HG02970 (cell line): ENCODE measurements at regions not wholly inside any gene's neighbourhood (a gene's known extent, or its start where the extent isn't known, plus 50 kb on each side); places are given as distances from the start of the nearest gene placed in this dataset.

Experiments used
- ATAC-seq: cut with Tn5 transposase; IDR thresholded peaks from one replicate; pipeline ENCODE4 v1.9.1; 2021; ENCODE audit warnings: mild to moderate bottlenecking, moderate library complexity, moderate number of reproducible peaks; ENCODE audit not compliant: unreplicated experiment, low FRiP score

DNA sequence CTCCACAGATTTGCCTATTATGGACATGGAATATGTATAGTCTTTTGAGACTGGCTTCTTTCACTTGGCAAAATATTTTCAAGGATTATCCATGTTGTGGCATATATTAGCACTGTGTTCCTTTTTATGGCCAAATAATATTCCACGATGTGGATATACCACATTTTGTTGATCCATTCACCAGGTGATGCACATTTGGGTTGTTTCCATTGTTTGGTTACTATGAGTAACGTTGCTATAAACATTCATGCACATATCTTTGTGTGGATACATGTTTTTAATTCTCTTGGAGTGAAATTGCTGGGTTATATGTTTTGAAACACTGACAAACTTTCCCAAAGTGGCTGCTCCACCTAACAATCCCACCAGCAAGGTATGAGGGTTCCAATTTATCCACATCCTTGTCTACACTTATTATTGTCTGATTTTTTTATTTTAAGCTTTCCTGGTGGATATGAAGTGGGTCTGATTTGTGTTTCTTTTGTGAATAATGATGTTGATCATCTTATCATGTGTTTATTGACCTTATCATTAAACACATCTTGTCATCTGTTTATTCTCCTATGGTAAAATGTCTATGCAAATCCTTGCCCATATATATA, 116.2 kb upstream of the FRMD6 start:
- no peak for ATAC-seq

DNA sequence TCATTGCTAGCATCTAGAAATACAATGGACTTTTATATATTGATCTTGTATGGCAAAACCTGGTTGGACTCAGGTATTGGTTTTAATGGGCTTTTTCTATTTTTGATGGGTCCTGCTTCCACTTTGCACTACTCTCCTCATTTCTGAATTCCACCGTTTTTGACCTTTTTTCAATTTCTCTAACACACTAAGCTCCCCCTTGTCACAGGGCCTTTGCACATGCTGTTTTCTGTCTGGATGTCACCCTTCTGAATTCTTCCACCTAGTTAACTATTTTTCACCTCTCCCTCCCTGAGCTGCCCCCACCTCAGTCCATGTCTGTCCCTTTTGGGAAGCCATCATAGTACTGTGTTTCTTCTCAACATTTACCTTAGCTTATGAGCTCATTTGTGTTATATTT, 112.7 kb upstream of the FRMD6 start:
- ATAC-seq = no peak

DNA sequence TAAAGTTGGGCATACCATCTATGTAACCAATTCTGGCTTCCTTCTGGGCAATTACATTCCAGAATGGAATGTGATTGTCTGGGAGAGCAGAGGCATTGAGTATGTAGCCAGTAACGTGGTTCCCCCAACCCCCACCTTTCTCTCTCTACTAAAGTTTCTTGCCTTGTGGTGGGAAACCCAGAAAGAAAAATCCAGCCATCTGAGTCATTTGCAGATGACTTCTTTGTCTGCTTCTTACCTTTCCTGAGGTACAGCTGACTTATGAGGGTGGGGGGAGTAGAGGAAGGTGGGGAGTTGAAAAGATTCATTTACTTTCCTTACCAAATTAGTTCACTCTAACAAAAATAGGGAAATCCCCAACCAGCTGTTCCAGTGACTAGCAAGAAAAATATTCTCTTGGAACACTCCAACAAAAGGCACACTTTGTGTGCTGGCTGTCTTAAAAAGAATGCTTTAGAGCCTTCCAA, 112.1 kb upstream of the FRMD6 start:
- ATAC-seq = no peak

DNA sequence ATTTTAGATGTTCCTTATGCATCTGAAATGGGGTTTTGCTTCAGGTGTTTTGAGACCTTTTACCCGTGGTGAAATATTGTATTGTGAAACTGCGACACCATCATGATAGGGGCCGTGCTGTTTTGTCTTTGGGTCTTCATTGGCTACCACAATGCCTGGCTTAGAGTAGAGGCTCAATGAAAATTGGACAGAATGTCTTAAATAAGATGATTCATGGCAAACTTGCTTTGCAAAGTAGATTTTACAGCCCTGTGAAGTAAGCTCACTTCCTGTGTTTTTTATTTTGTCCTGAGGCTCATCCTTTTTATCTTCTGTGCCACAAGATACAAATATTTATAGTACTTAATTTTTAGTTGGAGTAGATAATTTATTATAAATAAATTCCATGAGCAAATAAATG, 111.3 kb upstream of the FRMD6 start:
- ATAC-seq = no peak

DNA sequence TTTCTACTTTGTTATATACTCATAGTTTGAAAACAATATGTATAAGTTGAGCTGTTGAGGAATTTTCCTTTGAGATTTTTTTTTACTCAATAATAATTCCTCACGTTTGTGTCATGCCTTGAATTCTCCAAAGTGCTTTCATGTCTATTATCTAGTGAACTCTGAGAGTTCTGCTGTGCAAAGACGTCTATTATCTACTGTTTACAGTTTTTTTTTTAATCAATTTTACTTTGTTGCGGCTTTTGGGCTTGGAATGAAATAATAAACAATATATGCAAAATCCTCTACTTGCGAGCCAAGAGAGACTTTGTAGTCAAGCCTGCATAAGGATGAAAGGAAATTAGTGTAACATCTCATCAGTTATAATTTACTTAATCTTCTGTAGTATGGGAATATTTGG, 107.2 kb upstream of the FRMD6 start:
- no peak for ATAC-seq

DNA sequence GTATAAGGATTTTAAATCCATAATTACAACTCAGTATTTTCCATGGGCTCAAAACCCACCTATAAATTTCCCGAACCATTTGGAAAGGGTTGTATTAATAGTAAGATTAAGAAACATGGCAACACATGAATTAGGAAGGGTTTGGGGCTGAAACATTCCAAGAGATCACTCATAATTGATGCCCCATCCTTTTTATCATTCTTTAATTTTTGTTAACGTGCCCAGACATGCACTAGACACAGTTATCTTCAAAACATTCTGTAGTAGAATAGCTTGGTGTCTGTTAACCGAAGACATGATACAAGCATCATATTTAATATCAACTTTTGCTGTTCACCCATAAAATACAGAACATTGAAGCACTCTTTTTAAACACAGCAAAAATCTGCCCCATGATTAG, 106.8 kb upstream of the FRMD6 start:
- no peak for ATAC-seq

DNA sequence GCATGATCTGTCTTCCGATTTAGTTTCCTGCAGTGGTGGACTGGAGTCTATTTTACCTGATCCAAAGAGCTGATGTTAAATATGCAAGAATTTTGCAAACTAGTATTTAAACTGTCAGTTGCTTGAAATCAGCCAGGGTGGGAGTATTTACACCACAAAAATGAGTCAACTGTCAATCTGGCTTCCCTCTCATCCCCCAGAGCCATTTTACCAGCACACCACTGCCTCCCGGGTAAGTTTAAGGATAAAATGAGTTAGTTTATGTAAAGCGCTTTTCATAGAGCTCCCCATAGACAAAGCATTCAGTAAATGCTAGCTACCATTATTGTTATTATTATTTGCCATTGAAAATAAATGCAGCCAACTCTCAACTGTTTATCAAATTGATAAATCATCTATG, 106.3 kb upstream of the FRMD6 start:
- ATAC-seq = no peak

DNA sequence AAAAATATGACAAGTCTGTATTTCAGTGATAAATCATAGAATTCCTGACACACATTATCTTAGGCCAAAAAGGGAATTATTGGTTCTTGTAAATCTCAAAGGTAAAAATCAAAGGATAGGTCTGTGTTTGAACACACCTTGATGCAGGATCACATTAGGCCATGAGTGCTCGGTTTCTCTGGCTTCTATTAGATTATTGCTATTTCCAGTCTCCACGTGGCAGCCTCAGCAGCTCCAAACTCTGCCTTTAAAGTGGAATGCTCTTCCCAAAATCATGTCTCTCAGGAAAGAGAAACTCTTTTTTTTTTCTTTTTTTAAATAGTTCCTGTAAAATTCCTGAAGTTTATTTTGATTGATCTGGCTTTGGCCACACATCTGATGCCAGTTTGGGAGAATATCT, 105.6 kb upstream of the FRMD6 start:
- no peak for ATAC-seq

DNA sequence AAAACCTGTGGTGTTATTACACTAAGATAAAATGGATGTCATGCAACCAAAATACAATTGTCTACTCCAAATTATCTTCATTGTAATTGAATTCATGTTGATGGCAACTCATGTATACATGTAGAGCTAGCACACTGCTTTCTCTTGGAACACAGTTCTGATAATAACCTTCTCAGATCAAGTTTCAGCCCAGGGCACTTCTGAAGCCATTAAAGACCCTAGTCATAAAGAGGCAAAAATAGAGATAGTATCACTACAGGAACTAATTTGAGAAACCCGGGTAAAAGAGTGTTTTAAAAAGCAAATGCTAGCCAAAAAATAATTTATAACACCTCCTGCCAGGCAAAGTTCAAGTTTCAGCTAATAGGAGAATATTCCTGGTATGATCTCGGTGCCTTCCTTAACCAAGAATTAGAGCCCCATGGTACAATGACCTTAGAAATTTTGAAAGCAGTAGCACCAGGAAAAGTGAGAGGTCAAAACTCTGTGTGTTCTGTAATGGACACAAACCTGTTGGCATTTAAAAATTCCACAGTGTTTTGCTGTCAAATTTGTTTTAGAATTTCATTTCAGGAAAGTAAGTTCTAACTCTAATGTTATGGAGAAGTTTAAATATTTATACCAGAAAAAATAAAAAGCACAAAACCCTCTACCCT, 105.0 kb upstream of the FRMD6 start:
- ATAC-seq = no peak

DNA sequence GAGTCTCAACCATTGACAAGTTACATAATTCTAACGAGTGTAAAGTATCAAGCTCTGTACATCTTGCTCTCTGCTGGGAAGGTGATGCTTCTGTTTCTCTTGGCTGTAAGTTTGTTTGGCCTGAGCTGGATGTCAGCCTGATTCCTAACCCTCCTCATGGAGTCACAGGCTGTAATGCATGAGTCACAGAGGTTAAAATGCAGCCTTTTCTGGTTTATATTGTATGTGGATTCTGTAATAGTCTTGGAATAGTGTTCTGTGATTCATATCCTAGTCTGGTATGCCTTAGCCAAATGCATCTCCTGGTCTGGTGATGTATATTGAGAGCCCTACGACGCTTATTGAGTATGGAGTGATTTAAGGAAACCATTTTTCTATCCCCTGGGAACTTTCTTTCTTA, 104.5 kb upstream of the FRMD6 start:
- ATAC-seq = no peak

DNA sequence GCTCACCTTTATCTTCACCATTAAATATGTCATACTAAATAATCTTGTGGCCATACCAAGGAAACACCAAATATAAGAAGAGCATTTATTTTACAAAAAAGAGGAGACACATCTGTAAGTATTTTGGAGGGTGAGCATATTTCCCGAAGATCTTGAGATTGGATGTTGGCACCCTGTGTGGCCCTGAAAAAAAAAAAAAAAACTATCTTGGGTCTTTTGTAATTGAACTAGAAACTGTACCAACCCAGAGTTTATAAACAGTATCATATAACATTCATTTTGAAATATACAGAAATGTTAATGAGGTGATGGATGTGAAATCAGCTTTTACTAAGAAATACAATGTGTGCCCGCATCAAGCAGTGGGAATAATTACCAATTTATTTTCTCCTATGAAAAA, 104.0 kb upstream of the FRMD6 start:
- ATAC-seq = no peak

DNA sequence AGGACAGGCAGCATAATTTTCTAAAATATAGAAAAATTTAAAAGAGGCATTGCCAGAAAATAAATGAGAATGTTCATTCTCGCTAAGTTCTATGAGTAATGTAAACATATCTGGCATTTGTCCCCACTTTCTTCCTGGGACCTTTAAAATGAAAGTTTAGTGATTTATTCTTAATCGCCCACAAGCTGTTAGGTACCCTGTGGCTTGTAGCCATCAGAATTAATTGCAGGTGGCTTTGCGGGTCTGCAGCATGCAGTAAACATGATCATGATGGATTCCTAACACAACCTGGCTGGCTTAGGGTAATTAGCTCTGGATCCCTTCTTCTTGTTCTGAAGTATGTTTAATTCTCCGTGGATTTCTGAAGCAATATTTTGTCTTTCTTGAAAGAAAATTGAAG, 103.5 kb upstream of the FRMD6 start:
- no peak for ATAC-seq

DNA sequence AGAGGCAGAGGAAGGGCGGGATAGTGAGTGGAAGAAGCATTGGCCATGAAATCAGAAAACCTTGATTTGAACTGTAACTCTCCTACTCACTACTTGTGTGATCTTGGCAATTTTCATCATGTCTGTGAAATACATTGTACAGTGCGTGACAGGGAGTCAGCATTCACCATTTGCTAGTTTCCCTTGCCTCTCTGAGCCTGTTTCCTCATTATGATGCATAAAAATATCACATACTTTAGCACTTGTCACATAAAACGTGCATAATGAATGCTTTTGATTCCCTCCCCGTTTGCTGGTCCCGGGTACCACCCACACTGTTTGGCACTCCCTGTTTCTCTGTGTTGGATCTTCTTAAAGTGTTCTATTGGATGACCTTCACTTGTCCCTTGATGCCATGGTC, 101.1 kb upstream of the FRMD6 start:
- no peak for ATAC-seq

DNA sequence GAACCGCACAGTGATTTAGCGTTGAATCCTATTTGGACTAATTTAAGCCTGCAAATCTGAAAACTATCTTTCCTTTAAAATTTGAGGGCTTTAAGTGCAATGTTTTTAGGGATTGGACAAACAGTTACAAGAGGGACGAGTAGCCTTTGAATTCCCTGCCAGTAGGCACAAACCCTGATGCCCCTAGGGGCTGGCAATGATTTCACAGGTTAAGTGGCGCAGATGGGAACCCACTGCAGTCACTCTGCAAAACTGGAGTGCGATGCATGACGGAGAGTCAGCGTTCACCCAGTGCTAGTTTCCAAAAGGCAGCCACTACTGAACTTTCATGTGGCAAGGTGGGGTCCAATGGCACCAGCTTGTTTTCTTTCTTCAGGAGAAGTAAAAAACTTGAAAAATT, 99.4 kb upstream of the FRMD6 start:
- ATAC-seq = no peak

DNA sequence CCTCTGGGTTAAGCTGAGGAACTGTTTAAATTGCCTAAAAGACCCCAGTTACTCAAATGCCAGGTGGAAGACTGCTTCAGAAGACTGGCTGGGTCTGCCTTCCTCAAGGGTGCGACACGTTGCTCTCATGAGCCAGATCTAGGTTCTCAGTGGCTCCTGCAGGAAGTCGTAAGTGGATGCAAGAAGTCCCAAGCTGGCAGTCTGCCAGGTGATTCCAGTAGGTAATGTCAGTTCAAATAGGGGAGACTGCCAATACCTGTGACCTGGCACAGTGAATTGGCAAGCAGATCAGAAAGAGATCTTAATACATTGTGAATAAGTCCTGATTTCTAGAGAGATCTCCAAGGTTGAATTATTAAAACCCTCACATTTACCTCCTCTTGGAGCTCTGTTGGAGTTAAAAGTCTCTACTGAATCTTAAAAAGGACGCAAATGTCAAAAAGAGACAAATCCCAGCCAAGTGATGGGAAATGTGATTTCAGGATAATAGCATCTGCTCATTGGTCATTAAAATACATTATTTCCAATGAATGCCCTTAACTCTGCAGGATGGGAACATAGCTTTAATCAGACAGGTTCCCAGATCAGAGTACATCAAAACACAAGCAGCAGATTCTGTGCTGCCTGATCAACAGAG, 98.8 kb upstream of the FRMD6 start:
- no peak for ATAC-seq

DNA sequence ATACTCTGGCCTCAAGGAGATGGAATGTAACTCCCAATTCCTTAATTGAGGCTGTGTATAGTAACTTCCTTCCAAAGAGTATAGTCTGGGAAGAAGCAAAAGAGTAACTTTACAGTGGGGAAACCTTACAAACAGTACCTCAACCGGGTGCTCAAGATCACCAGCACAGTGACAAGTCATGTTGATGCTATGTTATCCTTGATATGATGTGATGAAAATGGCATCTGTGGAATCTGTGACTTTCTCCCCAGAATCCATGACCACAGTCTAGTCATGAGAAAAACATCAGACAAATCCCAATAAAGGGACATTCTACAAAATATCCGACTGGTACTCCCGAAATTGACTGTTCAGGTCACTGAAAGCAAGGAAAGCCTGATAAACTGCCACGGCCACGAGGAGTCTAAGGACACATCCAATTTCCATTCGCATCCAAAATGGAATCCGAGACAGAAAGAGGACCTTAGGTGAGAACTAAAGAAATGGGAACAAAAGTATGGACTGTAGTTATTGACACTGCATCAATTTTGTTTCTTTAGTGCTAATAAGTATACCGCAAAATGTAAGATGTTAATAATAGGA, 97.3 kb upstream of the FRMD6 start:
- ATAC-seq = no peak

DNA sequence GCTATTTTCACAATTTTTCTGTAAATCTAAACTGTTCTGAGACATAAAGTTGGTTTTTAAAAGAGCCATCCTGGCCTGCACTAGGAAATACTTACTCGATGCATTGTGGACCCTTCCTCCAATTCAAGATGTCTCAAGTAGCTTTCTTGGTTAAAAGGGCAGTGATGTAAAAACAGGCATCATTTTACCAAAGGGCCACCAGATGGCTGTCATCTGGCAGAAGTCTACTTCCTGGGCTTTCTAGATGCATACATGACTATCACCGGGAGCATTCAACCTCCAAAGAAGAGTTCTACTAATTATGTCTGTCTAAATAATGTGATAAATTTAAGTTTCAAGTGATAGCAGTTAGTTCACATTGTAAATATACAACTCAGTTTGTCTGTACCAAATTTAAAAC, 96.8 kb upstream of the FRMD6 start:
- no peak for ATAC-seq

DNA sequence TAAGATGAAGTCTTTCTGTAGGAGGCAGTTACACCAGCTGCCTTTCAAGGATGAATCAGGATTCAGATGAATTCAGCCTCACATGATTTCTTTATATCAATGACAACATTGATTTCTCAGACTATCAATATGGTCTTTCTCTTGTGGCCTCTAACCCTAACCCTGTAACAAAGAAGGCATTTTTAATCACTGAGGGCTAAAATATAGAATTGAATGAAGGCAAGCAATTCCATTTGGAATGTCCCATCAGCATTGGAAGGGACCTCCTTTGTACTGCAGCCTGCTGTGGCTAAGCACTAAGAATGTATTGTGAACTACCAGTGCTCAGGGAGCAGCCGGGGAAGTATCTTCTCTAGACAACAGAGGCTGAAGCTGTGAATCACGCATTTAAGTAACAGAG, 90.6 kb upstream of the FRMD6 start:
- ATAC-seq = no peak

DNA sequence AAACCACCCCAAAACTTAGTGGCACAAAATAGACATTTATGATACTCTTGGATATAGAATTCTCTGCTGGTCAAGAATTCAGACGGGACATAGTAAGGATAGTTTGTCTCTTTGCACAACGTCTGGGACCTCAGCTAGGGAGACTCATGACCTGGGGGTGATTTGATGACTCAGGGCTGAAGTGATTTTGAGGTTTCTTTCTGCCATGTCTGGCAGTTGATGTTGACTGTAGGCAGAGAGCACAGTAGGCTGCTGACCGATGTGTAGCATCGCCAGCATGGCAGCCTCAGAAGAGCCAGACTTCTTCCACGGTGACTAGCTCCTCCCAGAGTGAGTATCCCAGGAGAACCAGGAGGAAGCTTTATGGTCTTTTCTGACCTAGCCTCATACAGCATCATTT, 88.9 kb upstream of the FRMD6 start:
- ATAC-seq = no peak

DNA sequence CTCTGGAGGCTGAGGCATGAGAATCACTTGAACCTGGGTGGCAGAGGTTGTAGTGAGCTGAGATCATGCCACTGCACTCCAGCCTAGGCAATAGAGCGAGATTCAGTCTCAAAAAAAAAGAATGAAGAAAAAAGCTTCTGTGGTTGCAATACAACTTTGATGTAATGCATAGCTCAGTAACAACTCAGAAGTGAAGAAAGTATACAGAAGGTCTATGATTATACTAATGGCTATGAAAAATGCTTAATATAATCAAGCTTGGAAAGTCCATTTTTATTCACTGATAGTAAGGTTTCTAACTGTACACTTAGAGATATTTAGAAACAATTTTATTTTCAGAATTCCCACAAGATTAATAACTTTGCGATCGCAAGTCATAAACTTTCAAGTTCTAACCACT, 88.2 kb upstream of the FRMD6 start:
- no peak for ATAC-seq

DNA sequence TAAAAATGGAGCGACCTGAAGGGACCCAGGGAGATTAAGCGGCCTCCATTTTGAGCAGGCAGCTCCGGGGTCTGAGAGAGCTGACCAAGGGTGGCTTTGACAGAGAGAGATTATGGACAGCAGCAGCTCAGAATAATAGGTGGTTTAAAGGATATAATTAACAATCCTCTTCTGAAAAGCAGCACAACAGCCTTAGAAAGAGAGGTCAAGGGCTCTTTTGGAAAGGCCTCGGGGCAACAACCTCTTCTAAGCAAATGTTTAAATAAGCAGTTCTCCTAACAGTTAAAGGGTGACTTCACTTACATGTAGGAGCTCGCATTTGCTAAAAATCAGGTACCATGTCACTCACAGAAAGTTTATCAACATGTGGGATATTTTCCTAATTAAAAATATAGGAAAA, 87.2 kb upstream of the FRMD6 start:
- ATAC-seq = no peak
